Loucy (cell line): ENCODE measurements at regions not wholly inside any gene's neighbourhood (a gene's known extent, or its start where the extent isn't known, plus 50 kb on each side); places are given as distances from the start of the nearest gene placed in this dataset.
"Not testable (repeated sequence)": the region's sequence is repeated elsewhere in the genome, so short reads cannot be mapped to it uniquely, and the experiment has no call there.

ENCODE experiments used
- H2AFZ ChIP-seq: fragments of 200-600 bp; sonication (generic); 2 replicates; pipeline ENCODE4 v1.6.0; 2016; ENCODE audit warnings: antibody characterized with exemption, mild to moderate bottlenecking, low read length, moderate library complexity
- H3F3A ChIP-seq: fragments of 200-600 bp; 2 replicates; pipeline ENCODE4 v1.6.0; 2016; ENCODE audit warnings: antibody characterized with exemption, low read depth, mild to moderate bottlenecking
- H3K27me3 ChIP-seq: fragments of 200-600 bp; sonication (generic); 2 replicates; pipeline ENCODE4 v1.6.1; 2014; ENCODE audit warnings: low read length, mild to moderate bottlenecking; ENCODE audit not compliant: insufficient read depth, poor library complexity, severe bottlenecking
- H3K36me3 ChIP-seq: fragments of 200-600 bp; sonication (generic); 2 replicates; pipeline ENCODE4 v1.6.1; 2016; ENCODE audit warnings: low read length; ENCODE audit not compliant: insufficient read depth
- H3K4me1 ChIP-seq: fragments of 200-600 bp; sonication (generic); 2 replicates; pipeline ENCODE4 v1.5.1; 2014; ENCODE audit warnings: low read length, mild to moderate bottlenecking; ENCODE audit not compliant: insufficient read depth, poor library complexity, severe bottlenecking
- H3K4me2 ChIP-seq: fragments of 200-600 bp; sonication (generic); 2 replicates; pipeline ENCODE4 v1.6.0; 2014; ENCODE audit warnings: antibody characterized with exemption, low read length, low read depth, mild to moderate bottlenecking; ENCODE audit not compliant: poor library complexity, severe bottlenecking
- H3K4me3 ChIP-seq: fragments of 200-600 bp; sonication (generic); 2 replicates; pipeline ENCODE4 v1.5.1; 2014; ENCODE audit warnings: low read length, mild to moderate bottlenecking, mixed read lengths; ENCODE audit not compliant: poor library complexity, severe bottlenecking
- H3K79me2 ChIP-seq: fragments of 200-600 bp; sonication (generic); 2 replicates; pipeline ENCODE4 v1.6.1; 2014; ENCODE audit warnings: low read length; ENCODE audit not compliant: insufficient read depth
- H3K9ac ChIP-seq: fragments of 200-600 bp; sonication (generic); 2 replicates; pipeline ENCODE4 v1.6.0; 2014; ENCODE audit warnings: mild to moderate bottlenecking, low read depth, low read length, moderate library complexity; ENCODE audit not compliant: poor library complexity, severe bottlenecking
- H3K9me2 ChIP-seq: fragments of 200-600 bp; sonication (generic); replicated peaks from 2 replicates; pipeline ENCODE4 v1.6.1; 2016; ENCODE audit warnings: low read depth, low read length, mixed read lengths
- H3K9me3 ChIP-seq: fragments of 200-600 bp; sonication (generic); 2 replicates; pipeline ENCODE4 v1.6.1; 2014; ENCODE audit warnings: mild to moderate bottlenecking, antibody characterized with exemption, low read length, low read depth; ENCODE audit not compliant: insufficient read depth
- H4K20me1 ChIP-seq: fragments of 200-600 bp; sonication (generic); 2 replicates; pipeline ENCODE4 v1.6.0; 2014; ENCODE audit warnings: antibody characterized with exemption, low read length, mild to moderate bottlenecking; ENCODE audit not compliant: insufficient read depth, poor library complexity, severe bottlenecking
- CTCF ChIP-seq: fragments of 200-600 bp; sonication (generic); conservative IDR thresholded peaks from 2 replicates; pipeline ENCODE4 v1.5.1; 2014; ENCODE audit warnings: mild to moderate bottlenecking, antibody characterized with exemption, low read length
- EZH2phosphoT487 ChIP-seq: fragments of 200-600 bp; IDR thresholded peaks from 2 replicates; pipeline ENCODE4 v1.6.1; 2018; ENCODE audit warnings: antibody characterized with exemption, mild to moderate bottlenecking, moderate library complexity, borderline replicate concordance

DNA sequence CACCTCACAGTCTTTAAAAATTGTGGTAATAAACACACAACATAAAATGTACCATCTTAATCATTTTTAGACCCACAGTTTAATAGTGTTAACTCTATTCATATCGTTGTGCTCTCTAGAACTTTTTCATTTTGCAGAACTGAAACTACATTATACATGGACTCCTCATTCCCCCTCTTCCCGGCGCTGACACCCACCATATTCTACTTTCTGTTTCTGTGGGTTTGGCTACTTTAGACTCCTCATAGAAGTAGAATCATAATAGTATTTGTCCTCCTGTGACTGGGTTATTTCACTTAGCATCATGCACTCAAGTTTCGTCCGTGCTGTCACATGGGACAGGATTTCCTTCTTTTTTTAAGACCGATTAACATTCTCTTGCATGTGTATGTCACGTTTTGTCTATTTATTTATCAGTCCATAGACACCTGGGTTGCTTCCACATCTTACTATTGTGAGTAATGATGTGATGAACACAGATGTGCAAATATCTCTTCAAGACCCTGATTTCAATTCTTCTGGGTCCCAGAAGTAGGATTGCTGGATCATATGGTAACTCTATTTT is 62.9 kb upstream of the TMPRSS2 start:
- Histone ChIP-seq H3K4me1 (no peaks in the 10 kb centered on the region), H4K20me1 (no peaks in the 10 kb centered on the region), H3K4me2 (no peak overlapping the region), H3K27me3 (no peaks in the 10 kb centered on the region), H3K36me3 (no peaks in the 10 kb centered on the region), H3F3A (no peaks in the 10 kb centered on the region), H3K4me3 (no peak overlapping the region), H3K9me2 (no peaks in the 10 kb centered on the region), H3K79me2 (no peaks in the 10 kb centered on the region), H3K9ac (no peak overlapping the region), H2AFZ (no peak overlapping the region), H3K9me3 (0 out of 2 replicates have a peak, but pooled peaks cover 3% of the 10 kb centered on the region)
- TF ChIP-seq CTCF (no peak), EZH2phosphoT487 (no peak)

GRCh38 chr21:41568606-41569385 is 60.8 kb upstream of the TMPRSS2 start:
- Histone ChIP-seq H3F3A (no peaks in the 10 kb centered on the region), H3K36me3 (no peaks in the 10 kb centered on the region), H3K27me3 (no peaks in the 10 kb centered on the region), H3K4me3 (no peak overlapping the region), H3K4me2 (no peak overlapping the region), H3K9ac (no peak overlapping the region), H4K20me1 (no peaks in the 10 kb centered on the region), H3K4me1 (no peaks in the 10 kb centered on the region), H2AFZ (no peak overlapping the region), H3K79me2 (no peaks in the 10 kb centered on the region), H3K9me3 (no peaks in the 10 kb centered on the region), H3K9me2 (no peaks in the 10 kb centered on the region)
- no peak for TF ChIP-seq CTCF
- no peak for TF ChIP-seq EZH2phosphoT487

- Histone ChIP-seq H3K4me3 (no peak overlapping the region), H3K9me3 (no peaks in the 10 kb centered on the region)
These were observed 60.0 kb upstream of the TMPRSS2 start for GRCh38 chr21:41567901-41568510.

DNA sequence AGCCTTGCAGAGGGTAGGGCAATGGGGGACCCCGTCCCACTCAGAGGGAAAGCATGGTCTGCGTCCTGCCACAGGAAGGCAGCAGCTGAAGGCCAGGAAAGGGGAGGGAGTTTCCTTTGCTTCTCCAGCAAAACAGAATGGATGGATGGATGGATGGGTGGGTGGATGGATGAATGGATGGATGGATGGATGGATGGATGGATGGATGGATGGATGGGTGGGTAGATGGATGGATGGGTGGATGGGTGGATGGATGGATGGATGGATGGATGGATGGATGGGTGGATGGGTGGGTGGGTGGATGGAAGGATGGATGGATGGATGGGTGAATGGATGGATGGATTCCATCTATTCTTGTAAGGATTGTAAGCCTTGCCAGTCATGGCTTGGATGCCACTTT is 59.3 kb upstream of the TMPRSS2 start:
- not testable (repeated sequence) for H3K4me2 ChIP-seq, H3K27me3 ChIP-seq, H3K9me3 ChIP-seq, H4K20me1 ChIP-seq, H3K9ac ChIP-seq, H3K79me2 ChIP-seq, H3K4me3 ChIP-seq, H3K4me1 ChIP-seq, H3F3A ChIP-seq, H3K9me2 ChIP-seq, H2AFZ ChIP-seq, H3K36me3 ChIP-seq

More at GRCh38 chr21:41567901-41568510, 60.0 kb upstream of the TMPRSS2 start:
- H3K36me3 ChIP-seq: no peaks in the 10 kb centered on the region
- no peaks in the 10 kb centered on the region for H4K20me1 ChIP-seq
- no peak overlapping the region for H2AFZ ChIP-seq
- no peaks in the 10 kb centered on the region for H3K4me1 ChIP-seq
- H3K9me2 ChIP-seq: no peaks in the 10 kb centered on the region
- H3K4me2 ChIP-seq: no peak overlapping the region
- H3K27me3 ChIP-seq: no peaks in the 10 kb centered on the region
- H3K9ac ChIP-seq: no peak overlapping the region
- no peaks in the 10 kb centered on the region for H3F3A ChIP-seq
- TF ChIP-seq CTCF: no peak
- no peak for TF ChIP-seq EZH2phosphoT487
- no peaks in the 10 kb centered on the region for H3K79me2 ChIP-seq
